Nephron progenitor cell (in vitro differentiated cells): ENCODE measurements at regions not wholly inside any gene's neighbourhood (a gene's known extent, or its start where the extent isn't known, plus 50 kb on each side); places are given as distances from the start of the nearest gene placed in this dataset.

Experiments
- DNase-seq: peaks from one replicate; pipeline ENCODE4 v3.0.0; 2021
- H3K27ac Mint-ChIP-seq: 2 replicates; pipeline ENCODE4 v1.8.0; 2021; ENCODE audit warnings: mild to moderate bottlenecking, moderate library complexity, mixed read lengths
- H3K27me3 Mint-ChIP-seq: 2 replicates; pipeline ENCODE4 v1.8.0; 2021; ENCODE audit warnings: mild to moderate bottlenecking, low read depth, mixed read lengths; ENCODE audit not compliant: poor library complexity
- H3K36me3 Mint-ChIP-seq: 2 replicates; pipeline ENCODE4 v1.8.0; 2021; ENCODE audit warnings: low read depth, mixed read lengths
- H3K4me1 Mint-ChIP-seq: 2 replicates; pipeline ENCODE4 v1.8.0; 2021; ENCODE audit warnings: mixed read lengths
- H3K4me3 Mint-ChIP-seq: 2 replicates; pipeline ENCODE4 v1.8.0; 2021; ENCODE audit warnings: mild to moderate bottlenecking, moderate library complexity, mixed read lengths
- H3K9me3 Mint-ChIP-seq: 2 replicates; pipeline ENCODE4 v1.8.0; 2021; ENCODE audit warnings: mild to moderate bottlenecking, moderate library complexity, mixed read lengths
- CTCF ChIP-seq: fragments of 200-600 bp; sonication (generic); IDR thresholded peaks from 2 replicates; pipeline ENCODE4 v1.5.0; 2021; ENCODE audit warnings: antibody characterized with exemption

- no peak for TF ChIP-seq CTCF
- no peaks in the 10 kb centered on the region for H3K36me3 Mint-ChIP-seq
- peaks cover 3% of the 10 kb centered on the region for H3K9me3 Mint-ChIP-seq
- H3K4me3 Mint-ChIP-seq: no peak overlapping the region
- H3K4me1 Mint-ChIP-seq: peaks cover 6% of the 10 kb centered on the region
- peaks cover 8% of the 10 kb centered on the region for H3K27me3 Mint-ChIP-seq
- no peak for DNase-seq
- peak overlapping the region; percentile 34 for H3K27ac Mint-ChIP-seq
Measured at GRCh38 chr13:34634448-34634847, 307.6 kb upstream of the NBEA start.

DNA sequence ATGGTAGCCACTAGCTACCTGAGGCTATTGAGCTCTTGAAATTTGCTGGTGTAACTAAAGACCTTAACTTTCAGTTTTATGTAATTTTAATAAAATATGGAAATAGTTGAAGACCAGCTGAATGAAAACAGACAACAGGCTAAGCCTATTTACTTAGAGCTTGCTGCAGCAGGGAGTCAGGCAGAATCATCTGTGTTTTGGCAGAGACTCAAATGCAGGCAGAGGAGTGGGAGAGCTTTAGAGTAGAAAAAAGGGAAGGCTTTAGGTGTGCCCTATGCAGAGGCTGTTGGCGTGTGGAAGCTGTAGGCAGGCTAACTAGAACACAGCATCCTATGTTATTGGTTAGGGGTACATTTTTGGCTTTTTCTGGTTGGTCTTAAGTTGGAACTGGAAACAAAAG, 304.9 kb upstream of the NBEA start:
- H3K4me1 Mint-ChIP-seq: peaks cover 23% of the 10 kb centered on the region
- H3K4me3 Mint-ChIP-seq: no peak overlapping the region
- no peak for DNase-seq
- peaks cover 8% of the 10 kb centered on the region for H3K27me3 Mint-ChIP-seq
- peaks cover 3% of the 10 kb centered on the region for H3K9me3 Mint-ChIP-seq
- no peaks in the 10 kb centered on the region for H3K36me3 Mint-ChIP-seq
- no peak overlapping the region for H3K27ac Mint-ChIP-seq
- no peak for TF ChIP-seq CTCF

DNA sequence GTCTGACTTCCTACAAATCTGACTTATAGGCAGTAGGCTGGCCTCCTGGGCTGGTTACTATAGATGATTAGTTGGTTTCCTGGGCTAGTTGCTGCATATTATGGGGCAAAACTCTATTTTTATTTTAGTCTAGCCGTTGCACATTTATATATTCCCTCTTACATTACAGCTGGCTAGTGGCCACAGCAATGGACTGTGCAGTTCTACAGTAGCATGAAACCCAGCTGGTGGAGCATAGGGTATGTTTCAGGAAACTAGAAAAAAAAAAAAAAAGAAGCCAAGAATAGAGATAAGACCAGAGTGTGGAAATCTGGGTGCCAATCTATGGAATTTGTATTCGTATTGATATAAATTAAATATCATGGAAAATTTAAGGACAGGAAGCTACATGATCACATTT, 304.4 kb upstream of the NBEA start:
- H3K27ac Mint-ChIP-seq: no peak overlapping the region
- H3K27me3 Mint-ChIP-seq: peaks cover 8% of the 10 kb centered on the region
- no peak overlapping the region for H3K4me3 Mint-ChIP-seq
- H3K4me1 Mint-ChIP-seq: peaks cover 19% of the 10 kb centered on the region
- H3K36me3 Mint-ChIP-seq: no peaks in the 10 kb centered on the region
- no peak for TF ChIP-seq CTCF
- peaks cover 3% of the 10 kb centered on the region for H3K9me3 Mint-ChIP-seq
- no peak for DNase-seq

DNA sequence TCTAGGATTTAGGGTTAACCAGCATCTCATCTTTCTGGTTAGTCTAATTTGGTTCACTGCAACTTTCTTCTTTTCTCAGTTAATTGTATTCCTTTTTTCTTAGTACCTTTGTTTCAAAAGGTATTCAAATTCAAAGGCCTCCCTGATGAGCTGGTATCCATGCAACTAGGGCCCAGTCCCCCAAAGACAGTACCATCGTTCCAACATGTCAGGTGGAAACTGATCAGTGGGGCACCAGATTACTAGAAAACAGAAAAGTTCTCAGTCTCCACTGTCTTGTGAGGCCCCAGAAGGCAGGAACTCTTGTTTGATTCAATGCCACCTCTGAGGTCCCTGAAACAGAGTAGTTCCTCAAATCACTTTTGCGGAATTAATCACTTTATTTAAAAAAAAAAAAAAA, 303.2 kb upstream of the NBEA start:
- Mint-ChIP-seq H3K4me1 (peaks cover 19% of the 10 kb centered on the region), H3K4me3 (no peak overlapping the region), H3K27me3 (peaks cover 8% of the 10 kb centered on the region), H3K9me3 (no peaks in the 10 kb centered on the region), H3K36me3 (no peaks in the 10 kb centered on the region), H3K27ac (no peak overlapping the region)
- DNase-seq: no peak
- TF ChIP-seq CTCF: no peak

DNA sequence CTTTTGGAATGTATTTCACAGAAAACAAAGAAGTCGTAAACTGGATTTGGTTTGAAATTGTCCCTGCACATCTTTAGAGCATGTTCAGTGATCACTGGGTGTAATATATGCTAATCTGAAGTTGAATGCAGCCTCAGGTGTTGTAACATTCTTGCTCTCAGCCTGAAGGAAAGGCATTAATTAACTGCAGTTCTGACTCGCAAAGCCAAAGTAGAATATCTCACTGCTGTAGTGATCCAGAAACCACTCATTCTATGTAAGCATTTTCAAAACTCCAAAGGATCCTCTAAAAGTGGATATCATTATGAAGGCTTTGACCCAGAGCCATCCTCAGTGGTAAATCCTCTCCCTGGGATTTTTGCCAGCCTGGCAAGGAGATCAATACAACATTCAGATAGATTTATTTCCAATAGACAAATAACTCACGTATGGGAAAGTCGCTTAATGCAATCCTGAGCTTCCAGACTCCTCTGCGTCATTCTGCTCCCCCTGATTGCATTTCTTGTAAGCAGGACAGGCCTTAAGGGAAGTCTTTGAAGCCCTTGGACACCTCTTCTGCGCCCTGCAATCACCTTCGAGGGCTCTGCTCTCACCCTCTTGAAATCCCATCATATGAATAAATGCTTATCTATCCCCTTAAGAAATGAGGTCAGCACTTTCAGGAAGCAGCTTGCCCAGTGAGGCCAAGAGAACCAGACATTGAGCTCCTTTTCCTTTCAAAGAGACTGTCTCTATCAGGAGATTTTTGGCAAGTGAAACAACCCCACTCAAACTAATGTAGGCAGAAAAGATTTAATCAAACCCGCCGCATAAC, 301.7 kb upstream of the NBEA start:
- no peak overlapping the region for H3K27ac Mint-ChIP-seq
- no peaks in the 10 kb centered on the region for H3K36me3 Mint-ChIP-seq
- DNase-seq: no peak

More for the DNA sequence above, 301.7 kb upstream of the NBEA start:
- Mint-ChIP-seq H3K9me3 (no peaks in the 10 kb centered on the region), H3K4me1 (peaks cover 19% of the 10 kb centered on the region), H3K4me3 (no peak overlapping the region), H3K27me3 (peaks cover 8% of the 10 kb centered on the region)
- TF ChIP-seq CTCF: no peak
